ENCODE measurements at regions not wholly inside any gene's neighbourhood (a gene's known extent, or its start where the extent isn't known, plus 50 kb on each side); places are given as distances from the start of the nearest gene placed in this dataset.
A peak's percentile ranks its signal among the peaks of the same experiment; 100 is the strongest.

- DNase-seq = peak in 5 of 56 donors; percentile 2 to 50 (median 10)
Measured at GRCh38 chr2:155689791-155690190, 642.7 kb downstream of the NR4A2 start.

- no peak for DNase-seq
Measured at GRCh38 chr2:155687181-155687580, 645.3 kb downstream of the NR4A2 start.

- no peak for DNase-seq
Measured at GRCh38 chr2:155679647-155680046, 652.9 kb downstream of the NR4A2 start.

- DNase-seq = no peak
Measured at GRCh38 chr2:155675920-155676319, 656.6 kb downstream of the NR4A2 start.

- DNase-seq = no peak
Measured at GRCh38 chr2:155665704-155666103, 666.8 kb downstream of the NR4A2 start.

GRCh38 chr2:155663265-155663664 is 669.3 kb downstream of the NR4A2 start:
- no peak for DNase-seq

- no peak for DNase-seq
Measured at GRCh38 chr2:155662224-155662623, 670.3 kb downstream of the NR4A2 start.

- no peak for DNase-seq
Measured at GRCh38 chr2:155653176-155653575, 679.3 kb downstream of the NR4A2 start.

GRCh38 chr2:155651851-155652250 is 680.7 kb downstream of the NR4A2 start:
- no peak for DNase-seq

- no peak for DNase-seq
Measured at GRCh38 chr2:155645791-155646190, 686.7 kb downstream of the NR4A2 start.

- DNase-seq = no peak
Measured at GRCh38 chr2:155643056-155643775, 689.3 kb downstream of the NR4A2 start.

GRCh38 chr2:155633887-155634570 is 698.5 kb downstream of the NR4A2 start:
- DNase-seq = peak in 1 of 56 donors; percentile 15

GRCh38 chr2:155633060-155633839 is 699.3 kb downstream of the NR4A2 start:
- DNase-seq = no peak

- no peak for DNase-seq
Measured at GRCh38 chr2:155630760-155631159, 701.8 kb downstream of the NR4A2 start.

GRCh38 chr2:155622443-155622842 is 710.1 kb downstream of the NR4A2 start:
- no peak for DNase-seq

- no peak for DNase-seq
Measured at GRCh38 chr2:155600914-155601760, 731.4 kb downstream of the NR4A2 start.

GRCh38 chr2:155600296-155600695 is 732.2 kb downstream of the NR4A2 start:
- no peak for DNase-seq

- no peak for DNase-seq
Measured at GRCh38 chr2:155599834-155600233, 732.7 kb downstream of the NR4A2 start.

- no peak for DNase-seq
Measured at GRCh38 chr2:155583674-155584195, 748.8 kb downstream of the NR4A2 start.

GRCh38 chr2:155574941-155575340 is 757.6 kb downstream of the NR4A2 start:
- DNase-seq = no peak

- DNase-seq = no peak
Measured at GRCh38 chr2:155547571-155547970, 785.0 kb downstream of the NR4A2 start.

Measured in amygdala (tissue), 56 donors.